Stimulated activated CD4-positive, alpha-beta T cell treated with anti-CD3 and anti-CD28 coated beads, Interleukin-4, amount 100 ng/mL, for 24 hours (primary cell): ENCODE measurements at regions not wholly inside any gene's neighbourhood (a gene's known extent, or its start where the extent isn't known, plus 50 kb on each side); places are given as distances from the start of the nearest gene placed in this dataset.
"Not testable (repeated sequence)": the region's sequence is repeated elsewhere in the genome, so short reads cannot be mapped to it uniquely, and the experiment has no call there.

ENCODE experiments used
- DNase-seq: peaks from one replicate; pipeline ENCODE4 v3.0.0-alpha.2; 2020

DNA sequence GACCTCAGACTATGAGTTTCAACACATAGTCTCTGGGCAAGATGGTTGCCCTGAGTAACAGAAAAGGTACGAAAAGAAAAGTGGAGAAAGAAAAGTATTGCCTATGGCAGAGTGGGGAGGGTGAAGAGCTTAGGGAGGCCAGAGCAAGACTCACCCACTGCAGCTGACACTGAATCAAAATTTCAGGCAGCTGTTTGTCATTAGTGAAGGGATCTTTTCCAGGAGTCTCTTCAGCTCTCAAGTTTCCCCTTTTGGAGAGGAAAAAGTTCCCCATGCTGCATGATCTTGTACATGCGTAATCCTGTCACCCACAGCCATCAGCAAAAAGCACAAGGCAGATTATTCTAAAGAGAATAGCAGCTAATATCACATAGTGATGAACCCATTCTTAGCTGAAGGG lies 616.9 kb upstream of the GBE1 start:
- DNase-seq, result no peak

GRCh38 chr3:82376883-82377282 lies 615.4 kb upstream of the GBE1 start:
- no peak for DNase-seq

- not testable (repeated sequence) for DNase-seq
Observed at GRCh38 chr3:82373833-82374232, 612.4 kb upstream of the GBE1 start.

- no peak for DNase-seq
Observed at GRCh38 chr3:82364827-82365226, 603.4 kb upstream of the GBE1 start.

DNA sequence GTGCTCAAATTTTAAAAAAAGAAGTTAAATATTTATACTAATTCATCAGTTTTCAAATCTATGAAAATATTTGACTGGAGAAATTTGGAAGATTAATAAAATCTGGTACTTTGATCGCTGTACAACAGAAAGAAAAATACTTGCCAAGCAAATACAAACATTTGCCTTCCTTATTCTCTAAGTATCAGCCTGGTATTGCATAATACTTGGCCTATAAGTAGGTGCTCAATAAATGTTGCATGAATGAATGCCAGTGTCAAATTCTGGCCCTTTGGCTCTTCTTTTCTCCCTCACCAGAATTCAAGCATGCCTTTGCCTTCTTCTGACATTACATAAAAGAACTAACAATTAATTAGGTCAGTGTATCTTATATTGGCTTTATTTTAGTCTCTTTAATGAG lies 601.7 kb upstream of the GBE1 start:
- DNase-seq, result no peak

GRCh38 chr3:82355228-82355627 lies 593.8 kb upstream of the GBE1 start:
- DNase-seq, result no peak

DNA sequence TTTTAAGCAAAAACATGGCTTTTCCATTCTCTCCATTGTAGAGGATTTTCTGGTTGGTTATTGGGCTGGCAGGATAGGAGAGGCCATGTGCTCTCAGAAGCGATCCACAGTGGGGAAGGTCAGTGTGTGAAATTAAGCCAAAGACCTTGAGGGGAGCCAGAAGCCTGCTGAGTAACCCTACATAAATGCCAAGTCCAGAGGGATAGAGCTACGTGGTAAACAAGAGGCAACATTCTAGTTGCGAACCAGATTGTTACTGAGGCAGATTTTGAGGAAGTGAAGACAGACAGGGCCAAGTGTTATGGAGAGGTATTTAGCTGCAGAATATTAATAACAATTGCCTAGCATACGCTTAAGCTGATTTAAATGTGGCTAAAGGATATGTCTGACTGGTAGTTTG lies 592.8 kb upstream of the GBE1 start:
- no peak for DNase-seq

GRCh38 chr3:82353306-82354171 lies 592.1 kb upstream of the GBE1 start:
- DNase-seq, result no peak

DNA sequence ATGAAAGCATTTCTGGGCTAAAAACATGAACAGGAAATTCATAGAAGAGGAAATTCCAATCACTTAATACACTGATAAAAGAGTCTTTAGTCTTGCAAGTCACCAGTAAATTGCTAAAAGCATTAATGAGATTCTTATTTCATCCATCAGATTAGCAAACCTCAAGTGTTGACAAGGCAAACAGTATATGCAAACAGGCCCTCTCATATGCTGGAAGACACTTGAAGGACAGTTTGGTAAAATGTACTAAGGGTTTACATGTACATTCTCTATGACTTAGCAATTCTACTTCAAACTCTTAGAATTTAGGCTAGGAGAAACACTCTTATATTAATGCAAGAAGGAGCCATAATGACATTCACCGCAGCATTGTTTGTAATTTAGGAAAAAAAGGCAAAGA lies 586.1 kb upstream of the GBE1 start:
- no peak for DNase-seq

- no peak for DNase-seq
Observed at GRCh38 chr3:82342521-82342920, 581.1 kb upstream of the GBE1 start.

DNA sequence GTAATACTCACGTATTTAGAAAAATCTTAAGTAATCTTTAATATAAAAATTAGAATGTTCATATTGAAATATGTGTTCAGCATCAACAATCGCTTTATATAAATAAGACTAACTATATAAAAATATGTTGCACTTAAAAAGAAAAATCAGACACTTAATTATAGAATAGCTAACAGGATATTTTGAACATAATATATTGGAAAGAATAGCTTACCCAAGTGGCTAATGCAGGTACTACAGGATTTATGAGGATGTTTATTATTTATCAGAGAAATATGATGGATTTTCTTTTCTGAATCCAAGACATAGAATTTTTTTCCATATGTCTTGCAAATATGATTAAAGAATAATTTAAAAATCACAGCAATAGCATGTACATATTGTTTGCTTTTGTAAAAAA lies 567.9 kb upstream of the GBE1 start:
- no peak for DNase-seq

GRCh38 chr3:82311901-82312300 lies 550.5 kb upstream of the GBE1 start:
- DNase-seq, result no peak

- no peak for DNase-seq
Observed at GRCh38 chr3:82308755-82309154, 547.3 kb upstream of the GBE1 start.

- no peak for DNase-seq
Observed at GRCh38 chr3:82306189-82306588, 544.7 kb upstream of the GBE1 start.

GRCh38 chr3:82294609-82295008 lies 533.2 kb upstream of the GBE1 start:
- DNase-seq, result no peak

- DNase-seq, result no peak
Observed at GRCh38 chr3:82293867-82294266, 532.4 kb upstream of the GBE1 start.

GRCh38 chr3:82293435-82293834 lies 532.0 kb upstream of the GBE1 start:
- no peak for DNase-seq

- no peak for DNase-seq
Observed at GRCh38 chr3:82287562-82287961, 526.1 kb upstream of the GBE1 start.

DNA sequence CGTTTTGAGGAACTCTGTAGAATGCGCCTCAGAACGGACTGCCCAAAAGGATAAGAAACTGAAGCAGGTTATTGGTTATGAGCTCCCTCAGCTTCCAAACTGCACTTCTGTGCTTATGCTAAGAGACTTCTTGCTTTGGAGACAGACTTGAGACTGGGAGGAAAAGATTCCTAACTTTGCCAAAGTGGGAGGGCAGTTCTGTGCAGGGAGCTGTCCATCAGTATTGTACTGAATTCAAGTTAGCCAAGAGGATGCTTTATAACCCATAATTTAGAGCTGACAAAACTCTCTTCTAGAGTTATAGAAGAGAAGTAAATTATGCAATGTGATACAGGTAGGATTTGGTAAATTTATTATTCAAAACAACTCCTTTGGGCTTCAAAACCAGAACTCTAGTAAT lies 519.8 kb upstream of the GBE1 start:
- DNase-seq, result no peak

GRCh38 chr3:82276992-82277391 lies 515.5 kb upstream of the GBE1 start:
- no peak for DNase-seq

- no peak for DNase-seq
Observed at GRCh38 chr3:82274897-82275296, 513.5 kb upstream of the GBE1 start.

DNA sequence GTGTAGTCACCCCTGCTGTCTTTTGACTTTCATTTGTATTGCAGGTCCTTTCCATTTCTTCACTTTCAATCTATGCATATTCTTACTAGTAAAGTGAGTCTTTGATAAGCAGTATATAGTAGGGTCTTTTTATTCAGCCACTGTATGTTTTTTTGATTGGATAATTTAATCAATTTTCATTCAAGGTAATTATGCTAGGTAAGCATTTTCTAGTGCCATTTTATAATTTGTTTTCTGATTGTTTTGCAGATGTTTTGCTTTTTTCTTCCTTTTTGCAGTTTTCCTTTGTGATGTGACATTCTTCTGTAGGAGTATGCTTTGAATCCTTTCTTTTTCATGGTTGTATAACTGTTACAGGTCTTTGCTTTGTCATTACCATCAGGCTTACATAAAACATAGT lies 504.3 kb upstream of the GBE1 start:
- DNase-seq, result no peak

DNA sequence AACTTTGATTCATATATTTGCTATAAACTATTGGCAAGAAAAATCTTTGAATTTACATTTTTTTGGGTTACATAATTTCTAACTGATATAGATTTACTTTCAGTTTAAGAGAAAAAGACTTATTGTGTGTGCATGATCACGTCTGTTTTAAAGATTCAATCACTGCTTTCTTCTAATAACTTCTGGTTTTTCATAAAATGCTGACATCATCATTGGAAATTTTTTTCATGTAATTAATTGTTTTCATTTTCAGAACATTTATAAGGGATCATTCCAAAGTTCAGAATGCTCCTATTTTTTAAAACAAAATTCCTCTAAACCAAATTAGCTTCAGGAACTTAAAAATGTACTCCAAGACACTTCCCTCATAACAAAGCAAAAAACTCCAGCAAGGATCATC lies 500.7 kb upstream of the GBE1 start:
- DNase-seq, result no peak

- no peak for DNase-seq
Observed at GRCh38 chr3:82261637-82262036, 500.2 kb upstream of the GBE1 start.

GRCh38 chr3:82261013-82261412 lies 499.6 kb upstream of the GBE1 start:
- DNase-seq, result no peak
